AG04450 (cell line): ENCODE measurements at regions not wholly inside any gene's neighbourhood (a gene's known extent, or its start where the extent isn't known, plus 50 kb on each side); places are given as distances from the start of the nearest gene placed in this dataset.

ENCODE experiments used
- CTCF ChIA-PET: fragments of 300-600, 350-600 bp; formaldehyde crosslinking; extraction: SDS; loops from one replicate; lab custom pipeline; 2022; ENCODE audit warnings: antibody characterized with exemption, inconsistent platforms; lab: Charles Lee
- POLR2A ChIA-PET: fragments of 350-600 bp; formaldehyde crosslinking; extraction: SDS; loops from one replicate; lab custom pipeline; 2021; ENCODE audit warnings: antibody characterized with exemption, inconsistent platforms; lab: Yijun Ruan, JAX
- DNase-seq: peaks from one replicate; pipeline ENCODE4 v3.0.0-alpha.2; 2011; ENCODE audit warnings: low read depth, low spot score
- H3K27ac ChIP-seq: one replicate; pipeline ENCODE4 v1.5.1; 2012; ENCODE audit warnings: low read depth, low read length, control low read depth
- H3K27me3 ChIP-seq: one replicate; pipeline ENCODE4 v1.6.0; 2012; ENCODE audit warnings: low read length; ENCODE audit not compliant: control insufficient read depth, insufficient read depth
- H3K4me3 ChIP-seq: 2 replicates; pipeline ENCODE4 v1.5.1; 2011; ENCODE audit warnings: mild to moderate bottlenecking, low read depth, low read length, control low read depth
- H3K9me3 ChIP-seq: 2 replicates; pipeline ENCODE4 v1.5.1; 2012; ENCODE audit warnings: low read length; ENCODE audit not compliant: control insufficient read depth, insufficient read depth
- CTCF ChIP-seq: IDR thresholded peaks from 2 replicates; pipeline ENCODE4 v1.5.1; 2011; ENCODE audit warnings: low read depth, low read length, control low read depth, inconsistent platforms

- DNase-seq: no peak
- CTCF ChIA-PET: interaction anchor here (0.7 kb wide), 1 partner anchor 11 kb away, joined by 4 read pairs; no protein-coding TSS in a partner anchor
- Histone ChIP-seq H3K9me3 (no peaks in the 10 kb centered on the region), H3K27me3 (no peaks in the 10 kb centered on the region), H3K4me3 (no peak overlapping the region), H3K27ac (no peak overlapping the region)
- TF ChIP-seq CTCF: no peak
- POLR2A ChIA-PET: no interaction called here
These were observed 129.1 kb downstream of the RCHY1 start for GRCh38 chr4:75385106-75385505.

- no peaks in the 10 kb centered on the region for H3K27me3 ChIP-seq
- ChIA-PET POLR2A (no interaction called here), CTCF (no interaction called here)
- H3K4me3 ChIP-seq: no peak overlapping the region
- H3K27ac ChIP-seq: no peak overlapping the region
- DNase-seq: no peak
- no peaks in the 10 kb centered on the region for H3K9me3 ChIP-seq
- TF ChIP-seq CTCF: no peak
These were observed 137.7 kb downstream of the RCHY1 start for GRCh38 chr4:75376543-75376942.

- POLR2A ChIA-PET: no interaction called here
- TF ChIP-seq CTCF: no peak
- CTCF ChIA-PET: no interaction called here
- no peak overlapping the region for H3K4me3 ChIP-seq
- H3K27me3 ChIP-seq: peaks cover 6% of the 10 kb centered on the region
- H3K27ac ChIP-seq: no peak overlapping the region
- DNase-seq: no peak
- no peaks in the 10 kb centered on the region for H3K9me3 ChIP-seq
These were observed 142.3 kb downstream of the RCHY1 start for GRCh38 chr4:75371915-75372314.

GRCh38 chr4:75370576-75370975 is 143.6 kb downstream of the RCHY1 start:
- H3K27me3 ChIP-seq: peaks cover 6% of the 10 kb centered on the region
- no peak for DNase-seq
- no peak overlapping the region for H3K4me3 ChIP-seq
- no peaks in the 10 kb centered on the region for H3K9me3 ChIP-seq
- no peak for TF ChIP-seq CTCF
- ChIA-PET CTCF (no interaction called here), POLR2A (no interaction called here)
- no peak overlapping the region for H3K27ac ChIP-seq

GRCh38 chr4:75345423-75345822 is 168.8 kb downstream of the RCHY1 start:
- Histone ChIP-seq H3K27ac (peak overlapping the region; percentile 63), H3K27me3 (no peaks in the 10 kb centered on the region), H3K9me3 (no peaks in the 10 kb centered on the region), H3K4me3 (no peak overlapping the region)
- peak; percentile 23 for DNase-seq
- ChIA-PET CTCF (interaction anchor here (0.6 kb wide), 1 partner anchor 806 kb away, joined by 3 read pairs; no protein-coding TSS in a partner anchor), POLR2A (no interaction called here)
- no peak for TF ChIP-seq CTCF
